A549 (cell line): ENCODE measurements at regions not wholly inside any gene's neighbourhood (a gene's known extent, or its start where the extent isn't known, plus 50 kb on each side); places are given as distances from the start of the nearest gene placed in this dataset.

Experiments
- POLR2AphosphoS2 ChIP-seq: conservative IDR thresholded peaks from 2 replicates; pipeline ENCODE4 v1.6.1; 2012; ENCODE audit warnings: low read length, improper control_type of control experiment, inconsistent platforms
- RAD21 ChIP-seq, 2 experiments: fragments of >200 bp in 1 of 2; sonication (Bioruptor Twin) in 1 of 2; formaldehyde crosslinking in 1 of 2; IDR thresholded peaks in 1 of 2; conservative IDR thresholded peaks in 1 of 2; 2 replicates in 1 of 2; 3 replicates in 1 of 2; pipeline ENCODE4 v1.6.1; 2012 to 2018; ENCODE audit warnings: inconsistent platforms in 1 of 2
- TF ChIP-seq, protein P1 (sequence below): fragments of >200 bp; sonication (Bioruptor Twin); formaldehyde crosslinking; IDR thresholded peaks from 3 replicates; pipeline ENCODE4 v1.5.1; 2016

DNA sequence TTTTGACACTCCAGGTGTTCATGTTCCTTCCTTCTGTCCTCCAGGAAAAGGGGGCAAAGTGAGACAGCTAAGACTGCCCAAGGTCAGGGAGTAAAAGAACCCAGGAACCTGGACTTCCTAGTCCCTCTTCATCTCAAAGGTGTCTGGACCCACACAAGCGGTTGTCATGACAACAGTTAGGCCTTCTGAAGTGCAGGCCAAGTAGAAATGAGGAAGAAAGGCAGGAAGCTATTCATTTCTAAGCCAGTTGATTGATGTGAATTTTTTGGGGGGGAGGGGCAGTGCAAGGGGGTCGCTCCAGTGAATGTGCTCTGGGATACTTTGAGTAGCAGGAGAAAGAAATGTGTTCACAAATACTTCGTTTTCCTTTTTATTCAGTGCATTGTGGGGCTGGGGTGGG, 114.3 kb downstream of the NAV1 start:
- no peak for TF ChIP-seq RAD21 (conservative IDR thresholded peaks at IDR 0.05 in 1 of 2, IDR thresholded peaks at IDR 0.05 in 1 of 2)
- no peak for TF ChIP-seq POLR2AphosphoS2
- TF ChIP-seq, protein P1, sequence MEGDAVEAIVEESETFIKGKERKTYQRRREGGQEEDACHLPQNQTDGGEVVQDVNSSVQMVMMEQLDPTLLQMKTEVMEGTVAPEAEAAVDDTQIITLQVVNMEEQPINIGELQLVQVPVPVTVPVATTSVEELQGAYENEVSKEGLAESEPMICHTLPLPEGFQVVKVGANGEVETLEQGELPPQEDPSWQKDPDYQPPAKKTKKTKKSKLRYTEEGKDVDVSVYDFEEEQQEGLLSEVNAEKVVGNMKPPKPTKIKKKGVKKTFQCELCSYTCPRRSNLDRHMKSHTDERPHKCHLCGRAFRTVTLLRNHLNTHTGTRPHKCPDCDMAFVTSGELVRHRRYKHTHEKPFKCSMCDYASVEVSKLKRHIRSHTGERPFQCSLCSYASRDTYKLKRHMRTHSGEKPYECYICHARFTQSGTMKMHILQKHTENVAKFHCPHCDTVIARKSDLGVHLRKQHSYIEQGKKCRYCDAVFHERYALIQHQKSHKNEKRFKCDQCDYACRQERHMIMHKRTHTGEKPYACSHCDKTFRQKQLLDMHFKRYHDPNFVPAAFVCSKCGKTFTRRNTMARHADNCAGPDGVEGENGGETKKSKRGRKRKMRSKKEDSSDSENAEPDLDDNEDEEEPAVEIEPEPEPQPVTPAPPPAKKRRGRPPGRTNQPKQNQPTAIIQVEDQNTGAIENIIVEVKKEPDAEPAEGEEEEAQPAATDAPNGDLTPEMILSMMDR = no peak
